HL-60 (cell line): ENCODE measurements at regions not wholly inside any gene's neighbourhood (a gene's known extent, or its start where the extent isn't known, plus 50 kb on each side); places are given as distances from the start of the nearest gene placed in this dataset.

Experiments used
- DNase-seq, 2 experiments: peaks; one replicate each; pipeline ENCODE4 v3.0.0-alpha.2; 2010 to 2020; ENCODE audit warnings: low read depth in 1 of 2, low spot score in 1 of 2
- H3K27ac ChIP-seq: fragments of 250-450 bp; sonication (Bioruptor Pico); replicated peaks from 2 replicates; pipeline ENCODE4 v1.5.1; 2020; ENCODE audit warnings: mild to moderate bottlenecking, moderate library complexity
- H3K27me3 ChIP-seq: fragments of 250-450 bp; sonication (Bioruptor Pico); 2 replicates; pipeline ENCODE4 v1.5.1; 2021; ENCODE audit warnings: mild to moderate bottlenecking, moderate library complexity; ENCODE audit not compliant: insufficient read depth, poor library complexity, severe bottlenecking
- H3K4me3 ChIP-seq: replicated peaks from 2 replicates; pipeline ENCODE4 v1.5.1; 2011; ENCODE audit warnings: mild to moderate bottlenecking, control low read depth, low read length; ENCODE audit not compliant: insufficient read depth
- GABPA ChIP-seq: IDR thresholded peaks from 2 replicates; pipeline ENCODE4 v1.6.1; 2012; ENCODE audit warnings: low read depth
- POLR2AphosphoS5 ChIP-seq: IDR thresholded peaks from 2 replicates; pipeline ENCODE4 v1.6.1; 2012; ENCODE audit warnings: low read depth
- SPI1 ChIP-seq: IDR thresholded peaks from 2 replicates; pipeline ENCODE4 v1.6.1; 2012; ENCODE audit warnings: low read depth, mild to moderate bottlenecking, borderline replicate concordance
- TF ChIP-seq, protein P1 (sequence below): IDR thresholded peaks from one replicate; pipeline ENCODE4 v1.5.1; 2011; ENCODE audit warnings: low read length, control low read depth, inconsistent platforms; ENCODE audit not compliant: insufficient read depth
- TF ChIP-seq, protein P2 (sequence below): IDR thresholded peaks from 2 replicates; pipeline ENCODE4 v1.6.1; 2012; ENCODE audit warnings: low read depth; ENCODE audit not compliant: insufficient replicate concordance

DNA sequence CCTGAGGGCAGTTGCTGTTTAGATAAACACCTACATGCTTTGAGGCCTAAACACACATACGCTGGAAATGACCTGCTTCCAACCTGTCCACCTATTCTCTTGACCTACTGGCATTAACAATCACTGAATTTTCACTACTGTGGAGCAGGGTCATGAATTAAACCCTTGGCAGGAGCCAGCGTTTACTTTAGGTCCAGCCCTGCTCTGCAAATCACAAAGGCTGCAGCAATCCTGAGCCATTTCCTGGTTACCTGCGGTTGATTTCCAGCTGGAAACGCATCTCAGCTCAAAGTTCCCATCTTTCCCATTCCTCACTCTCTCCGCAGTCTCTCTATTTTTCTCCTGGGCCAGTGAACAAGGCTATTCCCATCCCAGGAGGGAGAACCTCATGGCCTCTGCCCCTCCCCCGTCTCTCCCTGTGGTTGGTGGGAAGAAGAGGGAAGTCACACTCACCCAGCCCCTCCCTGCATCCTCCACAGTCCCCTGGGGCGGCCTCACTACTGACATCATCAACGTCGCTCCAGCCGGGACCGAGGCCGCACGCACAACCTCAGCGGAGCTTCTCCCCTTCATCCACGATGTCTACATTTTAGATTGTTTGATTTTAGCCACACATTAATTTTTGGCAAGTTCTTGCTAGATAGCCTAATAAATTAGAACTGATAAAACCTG lies 84.5 kb upstream of the SNTG2 start:
- no peak for TF ChIP-seq SPI1
- TF ChIP-seq GABPA: no peak
- TF ChIP-seq, protein P1, sequence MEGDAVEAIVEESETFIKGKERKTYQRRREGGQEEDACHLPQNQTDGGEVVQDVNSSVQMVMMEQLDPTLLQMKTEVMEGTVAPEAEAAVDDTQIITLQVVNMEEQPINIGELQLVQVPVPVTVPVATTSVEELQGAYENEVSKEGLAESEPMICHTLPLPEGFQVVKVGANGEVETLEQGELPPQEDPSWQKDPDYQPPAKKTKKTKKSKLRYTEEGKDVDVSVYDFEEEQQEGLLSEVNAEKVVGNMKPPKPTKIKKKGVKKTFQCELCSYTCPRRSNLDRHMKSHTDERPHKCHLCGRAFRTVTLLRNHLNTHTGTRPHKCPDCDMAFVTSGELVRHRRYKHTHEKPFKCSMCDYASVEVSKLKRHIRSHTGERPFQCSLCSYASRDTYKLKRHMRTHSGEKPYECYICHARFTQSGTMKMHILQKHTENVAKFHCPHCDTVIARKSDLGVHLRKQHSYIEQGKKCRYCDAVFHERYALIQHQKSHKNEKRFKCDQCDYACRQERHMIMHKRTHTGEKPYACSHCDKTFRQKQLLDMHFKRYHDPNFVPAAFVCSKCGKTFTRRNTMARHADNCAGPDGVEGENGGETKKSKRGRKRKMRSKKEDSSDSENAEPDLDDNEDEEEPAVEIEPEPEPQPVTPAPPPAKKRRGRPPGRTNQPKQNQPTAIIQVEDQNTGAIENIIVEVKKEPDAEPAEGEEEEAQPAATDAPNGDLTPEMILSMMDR: no peak
- TF ChIP-seq, protein P2, sequence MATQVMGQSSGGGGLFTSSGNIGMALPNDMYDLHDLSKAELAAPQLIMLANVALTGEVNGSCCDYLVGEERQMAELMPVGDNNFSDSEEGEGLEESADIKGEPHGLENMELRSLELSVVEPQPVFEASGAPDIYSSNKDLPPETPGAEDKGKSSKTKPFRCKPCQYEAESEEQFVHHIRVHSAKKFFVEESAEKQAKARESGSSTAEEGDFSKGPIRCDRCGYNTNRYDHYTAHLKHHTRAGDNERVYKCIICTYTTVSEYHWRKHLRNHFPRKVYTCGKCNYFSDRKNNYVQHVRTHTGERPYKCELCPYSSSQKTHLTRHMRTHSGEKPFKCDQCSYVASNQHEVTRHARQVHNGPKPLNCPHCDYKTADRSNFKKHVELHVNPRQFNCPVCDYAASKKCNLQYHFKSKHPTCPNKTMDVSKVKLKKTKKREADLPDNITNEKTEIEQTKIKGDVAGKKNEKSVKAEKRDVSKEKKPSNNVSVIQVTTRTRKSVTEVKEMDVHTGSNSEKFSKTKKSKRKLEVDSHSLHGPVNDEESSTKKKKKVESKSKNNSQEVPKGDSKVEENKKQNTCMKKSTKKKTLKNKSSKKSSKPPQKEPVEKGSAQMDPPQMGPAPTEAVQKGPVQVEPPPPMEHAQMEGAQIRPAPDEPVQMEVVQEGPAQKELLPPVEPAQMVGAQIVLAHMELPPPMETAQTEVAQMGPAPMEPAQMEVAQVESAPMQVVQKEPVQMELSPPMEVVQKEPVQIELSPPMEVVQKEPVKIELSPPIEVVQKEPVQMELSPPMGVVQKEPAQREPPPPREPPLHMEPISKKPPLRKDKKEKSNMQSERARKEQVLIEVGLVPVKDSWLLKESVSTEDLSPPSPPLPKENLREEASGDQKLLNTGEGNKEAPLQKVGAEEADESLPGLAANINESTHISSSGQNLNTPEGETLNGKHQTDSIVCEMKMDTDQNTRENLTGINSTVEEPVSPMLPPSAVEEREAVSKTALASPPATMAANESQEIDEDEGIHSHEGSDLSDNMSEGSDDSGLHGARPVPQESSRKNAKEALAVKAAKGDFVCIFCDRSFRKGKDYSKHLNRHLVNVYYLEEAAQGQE: no peak
- Histone ChIP-seq H3K4me3 (no peak overlapping the region), H3K27ac (no peak overlapping the region), H3K27me3 (no peaks in the 10 kb centered on the region)
- DNase-seq: no peak

DNA sequence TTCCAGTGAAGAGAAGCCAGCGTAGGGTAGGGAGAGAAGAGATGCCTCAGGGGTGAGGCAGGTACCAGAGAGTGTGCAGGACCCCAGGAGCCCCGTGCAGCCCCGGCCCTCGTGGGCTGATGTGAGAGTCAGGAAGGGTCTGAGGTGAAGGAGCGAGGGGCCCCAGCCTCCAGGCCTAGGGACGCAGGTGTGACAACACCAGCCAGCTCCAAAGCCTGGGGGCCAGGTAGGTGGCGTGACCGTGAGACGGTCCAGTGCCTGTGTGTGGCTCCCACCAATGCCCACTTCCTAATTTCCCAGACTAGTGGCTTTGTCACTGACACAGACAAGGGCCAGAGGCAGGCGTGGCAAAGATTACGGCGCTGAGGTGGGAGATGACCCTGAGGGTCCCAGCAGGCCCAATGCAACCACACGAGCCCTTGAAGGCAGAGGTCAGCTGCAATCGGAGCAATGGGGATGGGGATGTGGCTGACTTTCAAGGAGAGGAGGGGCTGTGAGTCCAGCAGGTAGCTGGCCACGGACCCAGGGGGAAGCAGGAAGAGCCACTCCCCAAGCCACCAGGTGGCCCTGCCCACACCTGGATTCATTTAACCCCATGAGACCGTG lies 86.0 kb upstream of the SNTG2 start:
- Histone ChIP-seq H3K27me3 (no peaks in the 10 kb centered on the region), H3K27ac (no peak overlapping the region), H3K4me3 (no peak overlapping the region)
- no peak for DNase-seq
- TF ChIP-seq SPI1 (no peak), POLR2AphosphoS5 (no peak), GABPA (no peak)
- TF ChIP-seq, protein P2: no peak
- TF ChIP-seq, protein P1: no peak

DNA sequence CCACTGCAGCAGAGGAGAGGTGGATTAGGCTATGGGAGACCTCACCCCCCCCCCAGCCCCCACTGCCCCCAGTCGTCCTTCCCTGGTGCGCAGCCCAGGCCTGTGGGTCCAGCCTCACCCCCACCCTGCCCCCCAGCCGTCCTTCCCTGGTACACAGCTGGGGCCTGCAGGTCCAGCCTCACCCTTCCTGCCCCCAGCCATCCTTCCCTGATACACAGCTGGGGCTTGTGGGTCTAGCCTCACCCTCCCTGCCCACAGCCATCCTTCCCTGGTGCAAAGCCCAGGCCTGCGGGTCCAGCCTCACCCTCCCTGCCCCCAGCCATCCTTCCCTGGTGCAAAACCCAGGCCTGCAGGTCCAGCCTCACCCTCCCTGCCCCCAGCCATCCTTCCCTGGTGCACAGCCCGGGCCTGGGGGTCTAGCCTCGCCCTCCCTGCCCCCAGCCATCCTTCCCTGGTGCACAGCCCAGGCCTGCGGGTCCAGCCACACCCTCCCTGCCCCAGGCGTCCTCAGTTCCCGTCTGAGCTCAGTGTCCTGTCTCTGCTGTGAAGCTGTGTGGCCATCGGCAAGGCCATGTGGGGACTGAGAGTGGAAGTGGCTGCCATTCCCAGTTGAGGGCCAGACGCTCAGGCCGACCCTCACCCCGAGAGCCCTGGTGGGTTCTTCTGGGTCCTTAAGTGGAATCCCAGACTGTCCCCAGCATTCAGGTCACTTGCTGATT lies 86.8 kb upstream of the SNTG2 start:
- no peak for DNase-seq
- TF ChIP-seq GABPA: no peak
- no peak for TF ChIP-seq SPI1
- TF ChIP-seq, protein P1: no peak
- TF ChIP-seq POLR2AphosphoS5: no peak
- TF ChIP-seq, protein P2: no peak
- Histone ChIP-seq H3K4me3 (no peak overlapping the region), H3K27ac (no peak overlapping the region), H3K27me3 (no peaks in the 10 kb centered on the region)
